ENCODE measurements at regions not wholly inside any gene's neighbourhood (a gene's known extent, or its start where the extent isn't known, plus 50 kb on each side); places are given as distances from the start of the nearest gene placed in this dataset.

DNA sequence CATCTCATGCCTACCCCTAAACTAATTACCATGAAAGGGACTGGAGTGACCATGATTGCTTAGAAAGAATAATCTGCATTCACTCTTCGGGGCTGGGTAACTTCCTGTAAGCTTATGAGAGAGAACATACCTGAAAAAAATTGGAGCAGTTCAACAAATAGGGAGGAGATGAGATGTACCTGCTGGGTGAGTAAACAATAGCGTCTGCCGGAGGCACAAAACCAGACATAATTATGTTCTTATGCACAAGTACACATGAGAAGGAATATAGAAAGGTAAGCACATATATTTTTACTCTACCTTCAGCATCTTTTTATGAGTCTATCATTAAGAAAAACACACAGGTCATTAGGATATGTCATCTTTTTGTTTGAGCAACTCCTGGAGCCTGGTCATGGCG, 224.6 kb upstream of the FERD3L start:
- no peak for DNase-seq (ENCODE audit: low spot score)
- Mint-ChIP-seq H3K4me3 (ENCODE audit: unreplicated experiment) (no peak overlapping the region), H3K9me3 (ENCODE audit: unreplicated experiment) (no peaks in the 10 kb centered on the region), H3K27me3 (ENCODE audit: unreplicated experiment) (no peaks in the 10 kb centered on the region), H3K27ac (ENCODE audit: unreplicated experiment) (no peak overlapping the region), H3K36me3 (ENCODE audit: low read depth, unreplicated experiment) (no peaks in the 10 kb centered on the region), H3K4me1 (ENCODE audit: unreplicated experiment) (peaks cover 7% of the 10 kb centered on the region)
- TF ChIP-seq CTCF (IDR thresholded peaks at IDR 0.05; ENCODE audit: unreplicated experiment), result no peak

GRCh38 chr7:19369182-19369581, 224.0 kb upstream of the FERD3L start:
- H3K4me1 Mint-ChIP-seq (ENCODE audit: unreplicated experiment), result peaks cover 7% of the 10 kb centered on the region
- DNase-seq (ENCODE audit: low spot score), result no peak
- H3K36me3 Mint-ChIP-seq (ENCODE audit: low read depth, unreplicated experiment), result no peaks in the 10 kb centered on the region
- no peak for TF ChIP-seq CTCF (IDR thresholded peaks at IDR 0.05; ENCODE audit: unreplicated experiment)
- no peak overlapping the region for H3K4me3 Mint-ChIP-seq (ENCODE audit: unreplicated experiment)
- H3K27ac Mint-ChIP-seq (ENCODE audit: unreplicated experiment), result no peak overlapping the region
- H3K9me3 Mint-ChIP-seq (ENCODE audit: unreplicated experiment), result no peaks in the 10 kb centered on the region
- H3K27me3 Mint-ChIP-seq (ENCODE audit: unreplicated experiment), result no peaks in the 10 kb centered on the region

DNA sequence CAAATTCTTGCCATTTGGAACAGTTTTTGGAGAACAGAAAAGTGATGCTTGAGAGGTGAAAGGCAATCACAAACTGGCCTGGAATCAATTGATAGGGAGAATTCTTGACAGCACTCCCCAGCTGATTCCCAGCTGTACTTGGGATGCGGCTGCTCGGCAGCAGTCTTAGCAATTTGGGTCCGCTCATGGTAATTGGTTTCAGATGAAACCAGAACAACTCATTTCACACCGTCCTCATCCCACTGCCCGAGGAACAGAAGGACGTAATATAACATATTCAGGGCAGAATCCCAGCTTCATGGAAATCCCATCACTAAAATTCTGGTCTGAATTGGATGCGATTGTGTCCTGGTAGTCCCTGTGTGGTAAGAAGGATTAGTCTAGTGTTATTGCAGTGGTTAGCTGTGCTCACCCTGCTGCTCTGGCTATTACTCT, 223.3 kb upstream of the FERD3L start:
- no peak for DNase-seq (ENCODE audit: low spot score)
- no peaks in the 10 kb centered on the region for H3K27me3 Mint-ChIP-seq (ENCODE audit: unreplicated experiment)
- TF ChIP-seq CTCF (IDR thresholded peaks at IDR 0.05; ENCODE audit: unreplicated experiment), result no peak
- no peaks in the 10 kb centered on the region for H3K36me3 Mint-ChIP-seq (ENCODE audit: low read depth, unreplicated experiment)
- H3K27ac Mint-ChIP-seq (ENCODE audit: unreplicated experiment), result no peak overlapping the region
- no peaks in the 10 kb centered on the region for H3K9me3 Mint-ChIP-seq (ENCODE audit: unreplicated experiment)
- peaks cover 7% of the 10 kb centered on the region for H3K4me1 Mint-ChIP-seq (ENCODE audit: unreplicated experiment)
- H3K4me3 Mint-ChIP-seq (ENCODE audit: unreplicated experiment), result no peak overlapping the region

GRCh38 chr7:19364950-19365349, 219.7 kb upstream of the FERD3L start:
- Mint-ChIP-seq H3K27me3 (ENCODE audit: unreplicated experiment) (no peaks in the 10 kb centered on the region), H3K4me3 (ENCODE audit: unreplicated experiment) (no peak overlapping the region), H3K27ac (ENCODE audit: unreplicated experiment) (no peak overlapping the region), H3K36me3 (ENCODE audit: low read depth, unreplicated experiment) (no peaks in the 10 kb centered on the region), H3K4me1 (ENCODE audit: unreplicated experiment) (peaks cover 7% of the 10 kb centered on the region), H3K9me3 (ENCODE audit: unreplicated experiment) (no peaks in the 10 kb centered on the region)
- no peak for DNase-seq (ENCODE audit: low spot score)
- TF ChIP-seq CTCF (IDR thresholded peaks at IDR 0.05; ENCODE audit: unreplicated experiment), result no peak

GRCh38 chr7:19362099-19362498, 216.9 kb upstream of the FERD3L start:
- Mint-ChIP-seq H3K9me3 (ENCODE audit: unreplicated experiment) (no peaks in the 10 kb centered on the region), H3K36me3 (ENCODE audit: low read depth, unreplicated experiment) (no peaks in the 10 kb centered on the region), H3K4me1 (ENCODE audit: unreplicated experiment) (peaks cover 7% of the 10 kb centered on the region), H3K4me3 (ENCODE audit: unreplicated experiment) (no peak overlapping the region), H3K27ac (ENCODE audit: unreplicated experiment) (no peak overlapping the region), H3K27me3 (ENCODE audit: unreplicated experiment) (no peaks in the 10 kb centered on the region)
- no peak for DNase-seq (ENCODE audit: low spot score)
- TF ChIP-seq CTCF (IDR thresholded peaks at IDR 0.05; ENCODE audit: unreplicated experiment), result no peak

Data from endothelial cell (in vitro differentiated cells).